Naive thymus-derived CD4-positive, alpha-beta T cell (primary cell): ENCODE measurements at regions not wholly inside any gene's neighbourhood (a gene's known extent, or its start where the extent isn't known, plus 50 kb on each side); places are given as distances from the start of the nearest gene placed in this dataset.
A peak's percentile ranks its signal among the peaks of the same experiment; 100 is the strongest.
"Not testable (repeated sequence)": the region's sequence is repeated elsewhere in the genome, so short reads cannot be mapped to it uniquely, and the experiment has no call there.

ENCODE experiments used
- ATAC-seq: fragments of 150-1000 bp; cut with Tn5 transposase; 2 replicates; pipeline ENCODE4 v1.10.0; 2021; ENCODE audit warnings: mild to moderate bottlenecking, moderate library complexity
- CTCF ChIA-PET: fragments of 350-600 bp; sonication (Branson Sonifier 250); formaldehyde crosslinking; loops from one replicate; lab custom pipeline; 2021; ENCODE audit warnings: antibody characterized with exemption; lab: Charles Lee
- POLR2A ChIA-PET: fragments of 350-600 bp; sonication (Branson Sonifier 250); formaldehyde crosslinking; loops from one replicate; lab custom pipeline; 2021; ENCODE audit warnings: antibody characterized with exemption, inconsistent platforms; lab: Charles Lee
- DNase-seq, 9 donors: peaks; one replicate each; pipeline versions ENCODE4 v3.0.0 to v3.0.0-alpha.2; 2020 to 2022; ENCODE audit warnings: mixed read lengths in 1 of 9
- H3K27ac ChIP-seq: one replicate; pipeline ENCODE4 v1.7.0; 2013; ENCODE audit warnings: mild to moderate bottlenecking, low read depth, low read length, moderate library complexity
- H3K27me3 ChIP-seq, 2 donors: one replicate each; pipeline ENCODE4 v1.7.0; 2013; ENCODE audit warnings: low read length in 2 of 2, mild to moderate bottlenecking in 2 of 2, moderate library complexity in 2 of 2; ENCODE audit not compliant: control insufficient read depth in 2 of 2, insufficient read depth in 2 of 2
- H3K36me3 ChIP-seq, 3 experiments: 1 replicate in 2 of 3; 2 replicates in 1 of 3; pipeline ENCODE4 v1.7.0; 2013; ENCODE audit warnings: low read length in 3 of 3, mild to moderate bottlenecking in 3 of 3, moderate library complexity in 1 of 3; ENCODE audit not compliant: insufficient read depth in 3 of 3, control insufficient read depth in 2 of 3
- H3K4me1 ChIP-seq, 2 donors: one replicate each; pipeline ENCODE4 v1.7.0; 2013; ENCODE audit warnings: low read length in 2 of 2, mild to moderate bottlenecking in 2 of 2, moderate library complexity in 1 of 2; ENCODE audit not compliant: control insufficient read depth in 2 of 2, insufficient read depth in 2 of 2
- H3K4me3 ChIP-seq: 2 replicates; pipeline ENCODE4 v1.7.0; 2013; ENCODE audit warnings: mild to moderate bottlenecking, low read length
- H3K9me3 ChIP-seq, 3 experiments: 1 replicate in 2 of 3; 2 replicates in 1 of 3; pipeline ENCODE4 v1.7.0; 2013; ENCODE audit warnings: low read length in 3 of 3; ENCODE audit not compliant: control insufficient read depth in 2 of 3
- H3K27ac Mint-ChIP-seq, 9 donors: one replicate each; pipeline ENCODE4 v1.8.0; 2020 to 2022; ENCODE audit warnings: mixed read lengths in 9 of 9, mild to moderate bottlenecking in 8 of 9, moderate library complexity in 5 of 9, inconsistent platforms in 2 of 9
- H3K27me3 Mint-ChIP-seq, 5 donors: one replicate each; pipeline ENCODE4 v1.8.0; 2021 to 2022; ENCODE audit warnings: mixed read lengths in 5 of 5, mild to moderate bottlenecking in 1 of 5
- H3K36me3 Mint-ChIP-seq, 5 donors: one replicate each; pipeline ENCODE4 v1.8.0; 2020 to 2022; ENCODE audit warnings: mixed read lengths in 5 of 5, mild to moderate bottlenecking in 3 of 5, inconsistent platforms in 1 of 5
- H3K4me1 Mint-ChIP-seq, 7 donors: one replicate each; pipeline ENCODE4 v1.8.0; 2020 to 2022; ENCODE audit warnings: mixed read lengths in 7 of 7, mild to moderate bottlenecking in 3 of 7, inconsistent platforms in 1 of 7
- H3K4me3 Mint-ChIP-seq, 10 donors: one replicate each; pipeline ENCODE4 v1.8.0; 2020 to 2022; ENCODE audit warnings: mild to moderate bottlenecking in 10 of 10, mixed read lengths in 10 of 10, moderate library complexity in 6 of 10, inconsistent platforms in 2 of 10
- H3K9me3 Mint-ChIP-seq, 11 donors: one replicate each; pipeline ENCODE4 v1.8.0; 2020 to 2022; ENCODE audit warnings: mixed read lengths in 11 of 11, mild to moderate bottlenecking in 4 of 11, inconsistent platforms in 1 of 11, moderate library complexity in 1 of 11
- intact Hi-C, 2 donors: fragments of 100-400 bp; cut with micrococcal nuclease; formaldehyde crosslinking; loops; one replicate each; pipeline ENCODE4 v1.15.1; 2023

GRCh38 chr9:94387338-94388010 is 59.0 kb upstream of the NUTM2F start:
- H3K36me3 Mint-ChIP-seq, H3K27ac ChIP-seq, CTCF ChIA-PET, DNase-seq, POLR2A ChIA-PET, ATAC-seq, H3K27me3 Mint-ChIP-seq, H3K9me3 ChIP-seq, H3K4me3 ChIP-seq, H3K9me3 Mint-ChIP-seq, H3K36me3 ChIP-seq, H3K27ac Mint-ChIP-seq, intact Hi-C loops, H3K4me1 ChIP-seq, H3K27me3 ChIP-seq: not testable (repeated sequence)
- Mint-ChIP-seq H3K4me3 (peak overlapping the region in 1 of 10 donors; percentile 32), H3K4me1 (peaks cover 17 to 59% (median 40%) of the 10 kb centered on the region in 7 donors)

GRCh38 chr9:94388011-94388406 is 59.6 kb upstream of the NUTM2F start:
- peaks cover 17 to 59% (median 40%) of the 10 kb centered on the region in 7 donors for H3K4me1 Mint-ChIP-seq

GRCh38 chr9:94390425-94391098 is 62.1 kb upstream of the NUTM2F start:
- H3K9me3 ChIP-seq, H3K4me1 ChIP-seq, ATAC-seq, POLR2A ChIA-PET, H3K36me3 Mint-ChIP-seq, DNase-seq, H3K36me3 ChIP-seq, H3K27me3 ChIP-seq, CTCF ChIA-PET, H3K9me3 Mint-ChIP-seq, H3K4me3 ChIP-seq, H3K27me3 Mint-ChIP-seq, H3K27ac ChIP-seq, intact Hi-C loops: not testable (repeated sequence)
- Mint-ChIP-seq H3K27ac (peak overlapping the region in 1 of 9 donors; percentile 52), H3K4me3 (peak overlapping the region in 3 of 10 donors; percentile 5 to 13 (median 10)), H3K4me1 (peaks cover 12 to 46% (median 32%) of the 10 kb centered on the region in 7 donors)

More at GRCh38 chr9:94388011-94388406, 59.6 kb upstream of the NUTM2F start:
- H3K27me3 ChIP-seq, H3K36me3 ChIP-seq, H3K27me3 Mint-ChIP-seq, H3K4me3 ChIP-seq, CTCF ChIA-PET, H3K9me3 Mint-ChIP-seq, POLR2A ChIA-PET, H3K27ac Mint-ChIP-seq, ATAC-seq, H3K4me1 ChIP-seq, H3K9me3 ChIP-seq, DNase-seq, H3K36me3 Mint-ChIP-seq, intact Hi-C loops, H3K27ac ChIP-seq, H3K4me3 Mint-ChIP-seq: not testable (repeated sequence)

GRCh38 chr9:94392971-94393624 is 64.7 kb upstream of the NUTM2F start:
- H3K4me1 ChIP-seq, DNase-seq, ATAC-seq, H3K27ac ChIP-seq, H3K4me3 Mint-ChIP-seq, H3K36me3 ChIP-seq, H3K9me3 ChIP-seq, intact Hi-C loops, H3K4me3 ChIP-seq, H3K27me3 Mint-ChIP-seq, H3K27me3 ChIP-seq, H3K27ac Mint-ChIP-seq, H3K9me3 Mint-ChIP-seq, CTCF ChIA-PET, POLR2A ChIA-PET: not testable (repeated sequence)
- Mint-ChIP-seq H3K4me1 (peaks cover 7 to 36% (median 24%) of the 10 kb centered on the region in 7 donors), H3K36me3 (peaks cover 0 to 12% (median 0%) of the 10 kb centered on the region in 5 donors)

- H3K27me3 Mint-ChIP-seq, ATAC-seq, intact Hi-C loops, H3K4me1 ChIP-seq, H3K9me3 Mint-ChIP-seq, H3K27me3 ChIP-seq, H3K27ac ChIP-seq, CTCF ChIA-PET, H3K4me3 ChIP-seq, POLR2A ChIA-PET, H3K9me3 ChIP-seq, DNase-seq, H3K36me3 ChIP-seq: not testable (repeated sequence)
- Mint-ChIP-seq H3K4me1 (peaks cover 7 to 35% (median 28%) of the 10 kb centered on the region in 7 donors), H3K4me3 (peak overlapping the region in 2 of 10 donors; percentile 13 to 26), H3K36me3 (peaks cover 0 to 25% (median 8%) of the 10 kb centered on the region in 5 donors), H3K27ac (peak overlapping the region in 6 of 9 donors; percentile 1 to 52 (median 8))
Measured at GRCh38 chr9:94397766-94398379, 69.4 kb upstream of the NUTM2F start.

GRCh38 chr9:94400461-94400860 is 72.0 kb upstream of the NUTM2F start:
- Mint-ChIP-seq H3K36me3 (peaks cover 0 to 23% (median 9%) of the 10 kb centered on the region in 5 donors), H3K4me1 (peaks cover 8 to 34% (median 27%) of the 10 kb centered on the region in 7 donors)
- ATAC-seq, H3K27me3 ChIP-seq, intact Hi-C loops, DNase-seq, H3K36me3 ChIP-seq, H3K9me3 ChIP-seq, H3K4me3 Mint-ChIP-seq, H3K27me3 Mint-ChIP-seq, H3K4me3 ChIP-seq, CTCF ChIA-PET, POLR2A ChIA-PET, H3K27ac ChIP-seq, H3K4me1 ChIP-seq, H3K9me3 Mint-ChIP-seq, H3K27ac Mint-ChIP-seq: not testable (repeated sequence)
